GM23338 (cell line): ENCODE measurements at regions not wholly inside any gene's neighbourhood (a gene's known extent, or its start where the extent isn't known, plus 50 kb on each side); places are given as distances from the start of the nearest gene placed in this dataset.

Experiments used
- ATAC-seq: fragments of 200-7000 bp; cut with Tn5 transposase; 3 replicates; pipeline ENCODE4 v1.9.1; 2020
- DNase-seq: peaks from one replicate; pipeline ENCODE4 v3.0.0-alpha.2; 2015; ENCODE audit warnings: low spot score
- H2AFZ ChIP-seq: fragments of 200-600 bp; sonication (generic); 2 replicates; pipeline ENCODE4 v1.8.0; 2016; ENCODE audit warnings: antibody characterized with exemption, mild to moderate bottlenecking, moderate library complexity
- H3F3A ChIP-seq: fragments of 200-600 bp; sonication (generic); replicated peaks from 2 replicates; pipeline ENCODE4 v1.8.0; 2017; ENCODE audit warnings: antibody characterized with exemption, mixed run types, low read depth
- H3K27ac ChIP-seq: fragments of 200-600 bp; sonication (generic); 2 replicates; pipeline ENCODE4 v1.6.1; 2016; ENCODE audit warnings: low read depth
- H3K27me3 ChIP-seq: fragments of 200-600 bp; sonication (generic); 2 replicates; pipeline ENCODE4 v1.8.0; 2016; ENCODE audit warnings: mild to moderate bottlenecking, mixed run types, moderate library complexity; ENCODE audit not compliant: insufficient read depth
- H3K36me3 ChIP-seq: fragments of 200-600 bp; sonication (generic); 2 replicates; pipeline ENCODE4 v1.8.0; 2016; ENCODE audit warnings: mild to moderate bottlenecking; ENCODE audit not compliant: insufficient read depth
- H3K4me1 ChIP-seq: fragments of 200-600 bp; sonication (generic); 2 replicates; pipeline ENCODE4 v1.8.0; 2016; ENCODE audit warnings: mild to moderate bottlenecking, moderate library complexity; ENCODE audit not compliant: insufficient read depth
- H3K4me2 ChIP-seq: fragments of 200-600 bp; sonication (generic); 2 replicates; pipeline ENCODE4 v1.7.1; 2017; ENCODE audit warnings: mixed run types
- H3K4me3 ChIP-seq: fragments of 200-600 bp; sonication (generic); 2 replicates; pipeline ENCODE4 v1.6.1; 2016; ENCODE audit warnings: mixed run types
- H3K79me2 ChIP-seq: fragments of 200-600 bp; sonication (generic); replicated peaks from 2 replicates; pipeline ENCODE4 v1.8.0; 2017; ENCODE audit warnings: mild to moderate bottlenecking; ENCODE audit not compliant: insufficient read depth
- H3K9me2 ChIP-seq: fragments of 200-600 bp; sonication (generic); 2 replicates; pipeline ENCODE4 v1.8.0; 2017; ENCODE audit not compliant: insufficient read depth
- H4K20me1 ChIP-seq: fragments of 200-600 bp; sonication (generic); replicated peaks from 2 replicates; pipeline ENCODE4 v1.8.0; 2017; ENCODE audit warnings: mild to moderate bottlenecking; ENCODE audit not compliant: insufficient read depth
- H3K27ac Mint-ChIP-seq: 2 replicates; pipeline ENCODE4 v1.8.0; 2020; ENCODE audit warnings: inconsistent platforms, mild to moderate bottlenecking, moderate library complexity, mixed read lengths
- H3K27me3 Mint-ChIP-seq: 3 replicates; pipeline ENCODE4 v1.8.0; 2022; ENCODE audit warnings: low read depth, mild to moderate bottlenecking, moderate library complexity, mixed read lengths, inconsistent platforms; ENCODE audit not compliant: insufficient read depth, poor library complexity
- H3K36me3 Mint-ChIP-seq: 3 replicates; pipeline ENCODE4 v1.8.0; 2021; ENCODE audit warnings: low read depth, mild to moderate bottlenecking, inconsistent platforms, moderate library complexity, mixed read lengths
- H3K4me1 Mint-ChIP-seq: 3 replicates; pipeline ENCODE4 v1.8.0; 2020; ENCODE audit warnings: mild to moderate bottlenecking, inconsistent platforms, mixed read lengths
- H3K4me3 Mint-ChIP-seq: 3 replicates; pipeline ENCODE4 v1.8.0; 2021; ENCODE audit warnings: moderate library complexity, mild to moderate bottlenecking, inconsistent platforms, mixed read lengths
- H3K9me3 Mint-ChIP-seq: 3 replicates; pipeline ENCODE4 v1.8.0; 2020; ENCODE audit warnings: moderate library complexity, mild to moderate bottlenecking, inconsistent platforms, mixed read lengths
- EZH2 ChIP-seq: fragments of 200-600 bp; sonication (generic); IDR thresholded peaks from one replicate; pipeline ENCODE4 v1.8.0; 2017; ENCODE audit warnings: antibody characterized with exemption, mild to moderate bottlenecking, low read depth; ENCODE audit not compliant: unreplicated experiment
- EZH2phosphoT487 ChIP-seq: fragments of 200-600 bp; sonication (generic); IDR thresholded peaks from one replicate; pipeline ENCODE4 v1.8.1; 2018; ENCODE audit warnings: antibody characterized with exemption; ENCODE audit not compliant: unreplicated experiment
- JUNB ChIP-seq: IDR thresholded peaks from one replicate; pipeline ENCODE4 v1.6.1; 2016; ENCODE audit warnings: antibody characterized with exemption; ENCODE audit not compliant: unreplicated experiment
- NANOG ChIP-seq: IDR thresholded peaks from 2 replicates; pipeline ENCODE4 v1.6.1; 2016; ENCODE audit warnings: antibody characterized with exemption, borderline replicate concordance
- POLR2AphosphoS5 ChIP-seq: IDR thresholded peaks from 2 replicates; pipeline ENCODE4 v1.6.1; 2016; ENCODE audit warnings: antibody characterized with exemption, low read depth
- STAT1 ChIP-seq: IDR thresholded peaks from one replicate; pipeline ENCODE4 v1.6.1; 2016; ENCODE audit warnings: antibody characterized with exemption; ENCODE audit not compliant: unreplicated experiment
- ZNF114 ChIP-seq: fragments of 250-450 bp; sonication (Bioruptor Pico); IDR thresholded peaks from 2 replicates; pipeline ENCODE4 v1.5.0; 2020; ENCODE audit warnings: mild to moderate bottlenecking, moderate library complexity
- ZNF331 ChIP-seq: fragments of 250-450 bp; sonication (Bioruptor Pico); IDR thresholded peaks from 2 replicates; pipeline ENCODE4 v1.5.0; 2020; ENCODE audit warnings: low read depth, mild to moderate bottlenecking, moderate library complexity
- TF ChIP-seq, protein P1 (sequence below), 2 experiments: fragments of 200-600 bp in 1 of 2; sonication (generic) in 1 of 2; conservative IDR thresholded peaks; 2 replicates each; pipeline versions ENCODE4 v1.5.1 to v1.6.1; 2016 to 2017; ENCODE audit warnings: antibody characterized with exemption in 2 of 2, low read depth in 2 of 2, mild to moderate bottlenecking in 2 of 2, moderate library complexity in 1 of 2
- TF ChIP-seq, protein P2 (sequence below): IDR thresholded peaks from 2 replicates; pipeline ENCODE4 v1.6.1; 2016; ENCODE audit warnings: antibody characterized with exemption
- TF ChIP-seq, protein P3 (sequence below): fragments of 250-450 bp; sonication (Bioruptor Pico); IDR thresholded peaks from 2 replicates; pipeline ENCODE4 v1.5.0; 2020; ENCODE audit warnings: mild to moderate bottlenecking, moderate library complexity
- TF ChIP-seq, protein P4 (sequence below): IDR thresholded peaks from one replicate; pipeline ENCODE4 v1.6.1; 2018; ENCODE audit warnings: antibody characterized with exemption; ENCODE audit not compliant: unreplicated experiment

DNA sequence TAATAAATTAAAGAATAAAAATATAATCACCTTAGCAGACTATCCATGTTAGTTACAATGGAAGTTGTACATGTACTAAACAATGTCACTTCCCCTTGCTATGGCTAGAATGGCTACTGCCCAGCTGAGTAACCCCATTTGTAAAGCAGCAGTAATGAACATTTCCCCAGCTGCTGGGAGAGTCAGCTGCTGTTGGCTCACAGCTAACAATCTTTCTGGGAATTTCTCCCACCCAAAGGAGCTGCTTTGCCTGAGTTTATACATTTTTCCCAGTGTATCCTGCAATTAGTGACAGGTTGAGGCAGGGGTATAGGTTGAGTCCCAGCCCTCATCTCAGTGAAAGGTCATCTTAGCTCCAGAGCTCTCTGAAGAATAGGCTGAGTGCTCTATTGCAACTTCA, 665.6 kb upstream of the KLHL29 start:
- H3K27me3 ChIP-seq: no peaks in the 10 kb centered on the region
- H3K9me2 ChIP-seq: no peaks in the 10 kb centered on the region
- H3K36me3 Mint-ChIP-seq: peaks cover 11% of the 10 kb centered on the region; the same call in 2 of the 3 replicates
- H2AFZ ChIP-seq: no peak overlapping the region
- H3K4me1 ChIP-seq: no peaks in the 10 kb centered on the region
- no peak overlapping the region for H3K27ac ChIP-seq
- no peak overlapping the region for H3K4me3 ChIP-seq
- no peak for DNase-seq
- no peaks in the 10 kb centered on the region for H3K79me2 ChIP-seq
- H3K27me3 Mint-ChIP-seq: peaks cover 2% of the 10 kb centered on the region
- no peak overlapping the region for H3K27ac Mint-ChIP-seq
- H3K36me3 ChIP-seq: no peaks in the 10 kb centered on the region
- ATAC-seq: no peak
- no peak for TF ChIP-seq STAT1
- TF ChIP-seq, protein P1, sequence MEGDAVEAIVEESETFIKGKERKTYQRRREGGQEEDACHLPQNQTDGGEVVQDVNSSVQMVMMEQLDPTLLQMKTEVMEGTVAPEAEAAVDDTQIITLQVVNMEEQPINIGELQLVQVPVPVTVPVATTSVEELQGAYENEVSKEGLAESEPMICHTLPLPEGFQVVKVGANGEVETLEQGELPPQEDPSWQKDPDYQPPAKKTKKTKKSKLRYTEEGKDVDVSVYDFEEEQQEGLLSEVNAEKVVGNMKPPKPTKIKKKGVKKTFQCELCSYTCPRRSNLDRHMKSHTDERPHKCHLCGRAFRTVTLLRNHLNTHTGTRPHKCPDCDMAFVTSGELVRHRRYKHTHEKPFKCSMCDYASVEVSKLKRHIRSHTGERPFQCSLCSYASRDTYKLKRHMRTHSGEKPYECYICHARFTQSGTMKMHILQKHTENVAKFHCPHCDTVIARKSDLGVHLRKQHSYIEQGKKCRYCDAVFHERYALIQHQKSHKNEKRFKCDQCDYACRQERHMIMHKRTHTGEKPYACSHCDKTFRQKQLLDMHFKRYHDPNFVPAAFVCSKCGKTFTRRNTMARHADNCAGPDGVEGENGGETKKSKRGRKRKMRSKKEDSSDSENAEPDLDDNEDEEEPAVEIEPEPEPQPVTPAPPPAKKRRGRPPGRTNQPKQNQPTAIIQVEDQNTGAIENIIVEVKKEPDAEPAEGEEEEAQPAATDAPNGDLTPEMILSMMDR (conservative IDR thresholded peaks at IDR 0.05; ENCODE audit: low read depth in 2 of 2): no peak
- TF ChIP-seq NANOG: no peak
- TF ChIP-seq, protein P2, sequence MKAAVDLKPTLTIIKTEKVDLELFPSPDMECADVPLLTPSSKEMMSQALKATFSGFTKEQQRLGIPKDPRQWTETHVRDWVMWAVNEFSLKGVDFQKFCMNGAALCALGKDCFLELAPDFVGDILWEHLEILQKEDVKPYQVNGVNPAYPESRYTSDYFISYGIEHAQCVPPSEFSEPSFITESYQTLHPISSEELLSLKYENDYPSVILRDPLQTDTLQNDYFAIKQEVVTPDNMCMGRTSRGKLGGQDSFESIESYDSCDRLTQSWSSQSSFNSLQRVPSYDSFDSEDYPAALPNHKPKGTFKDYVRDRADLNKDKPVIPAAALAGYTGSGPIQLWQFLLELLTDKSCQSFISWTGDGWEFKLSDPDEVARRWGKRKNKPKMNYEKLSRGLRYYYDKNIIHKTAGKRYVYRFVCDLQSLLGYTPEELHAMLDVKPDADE: no peak
- TF ChIP-seq ZNF114 (CRISPR knock-in tag): no peak
- TF ChIP-seq, protein P3, sequence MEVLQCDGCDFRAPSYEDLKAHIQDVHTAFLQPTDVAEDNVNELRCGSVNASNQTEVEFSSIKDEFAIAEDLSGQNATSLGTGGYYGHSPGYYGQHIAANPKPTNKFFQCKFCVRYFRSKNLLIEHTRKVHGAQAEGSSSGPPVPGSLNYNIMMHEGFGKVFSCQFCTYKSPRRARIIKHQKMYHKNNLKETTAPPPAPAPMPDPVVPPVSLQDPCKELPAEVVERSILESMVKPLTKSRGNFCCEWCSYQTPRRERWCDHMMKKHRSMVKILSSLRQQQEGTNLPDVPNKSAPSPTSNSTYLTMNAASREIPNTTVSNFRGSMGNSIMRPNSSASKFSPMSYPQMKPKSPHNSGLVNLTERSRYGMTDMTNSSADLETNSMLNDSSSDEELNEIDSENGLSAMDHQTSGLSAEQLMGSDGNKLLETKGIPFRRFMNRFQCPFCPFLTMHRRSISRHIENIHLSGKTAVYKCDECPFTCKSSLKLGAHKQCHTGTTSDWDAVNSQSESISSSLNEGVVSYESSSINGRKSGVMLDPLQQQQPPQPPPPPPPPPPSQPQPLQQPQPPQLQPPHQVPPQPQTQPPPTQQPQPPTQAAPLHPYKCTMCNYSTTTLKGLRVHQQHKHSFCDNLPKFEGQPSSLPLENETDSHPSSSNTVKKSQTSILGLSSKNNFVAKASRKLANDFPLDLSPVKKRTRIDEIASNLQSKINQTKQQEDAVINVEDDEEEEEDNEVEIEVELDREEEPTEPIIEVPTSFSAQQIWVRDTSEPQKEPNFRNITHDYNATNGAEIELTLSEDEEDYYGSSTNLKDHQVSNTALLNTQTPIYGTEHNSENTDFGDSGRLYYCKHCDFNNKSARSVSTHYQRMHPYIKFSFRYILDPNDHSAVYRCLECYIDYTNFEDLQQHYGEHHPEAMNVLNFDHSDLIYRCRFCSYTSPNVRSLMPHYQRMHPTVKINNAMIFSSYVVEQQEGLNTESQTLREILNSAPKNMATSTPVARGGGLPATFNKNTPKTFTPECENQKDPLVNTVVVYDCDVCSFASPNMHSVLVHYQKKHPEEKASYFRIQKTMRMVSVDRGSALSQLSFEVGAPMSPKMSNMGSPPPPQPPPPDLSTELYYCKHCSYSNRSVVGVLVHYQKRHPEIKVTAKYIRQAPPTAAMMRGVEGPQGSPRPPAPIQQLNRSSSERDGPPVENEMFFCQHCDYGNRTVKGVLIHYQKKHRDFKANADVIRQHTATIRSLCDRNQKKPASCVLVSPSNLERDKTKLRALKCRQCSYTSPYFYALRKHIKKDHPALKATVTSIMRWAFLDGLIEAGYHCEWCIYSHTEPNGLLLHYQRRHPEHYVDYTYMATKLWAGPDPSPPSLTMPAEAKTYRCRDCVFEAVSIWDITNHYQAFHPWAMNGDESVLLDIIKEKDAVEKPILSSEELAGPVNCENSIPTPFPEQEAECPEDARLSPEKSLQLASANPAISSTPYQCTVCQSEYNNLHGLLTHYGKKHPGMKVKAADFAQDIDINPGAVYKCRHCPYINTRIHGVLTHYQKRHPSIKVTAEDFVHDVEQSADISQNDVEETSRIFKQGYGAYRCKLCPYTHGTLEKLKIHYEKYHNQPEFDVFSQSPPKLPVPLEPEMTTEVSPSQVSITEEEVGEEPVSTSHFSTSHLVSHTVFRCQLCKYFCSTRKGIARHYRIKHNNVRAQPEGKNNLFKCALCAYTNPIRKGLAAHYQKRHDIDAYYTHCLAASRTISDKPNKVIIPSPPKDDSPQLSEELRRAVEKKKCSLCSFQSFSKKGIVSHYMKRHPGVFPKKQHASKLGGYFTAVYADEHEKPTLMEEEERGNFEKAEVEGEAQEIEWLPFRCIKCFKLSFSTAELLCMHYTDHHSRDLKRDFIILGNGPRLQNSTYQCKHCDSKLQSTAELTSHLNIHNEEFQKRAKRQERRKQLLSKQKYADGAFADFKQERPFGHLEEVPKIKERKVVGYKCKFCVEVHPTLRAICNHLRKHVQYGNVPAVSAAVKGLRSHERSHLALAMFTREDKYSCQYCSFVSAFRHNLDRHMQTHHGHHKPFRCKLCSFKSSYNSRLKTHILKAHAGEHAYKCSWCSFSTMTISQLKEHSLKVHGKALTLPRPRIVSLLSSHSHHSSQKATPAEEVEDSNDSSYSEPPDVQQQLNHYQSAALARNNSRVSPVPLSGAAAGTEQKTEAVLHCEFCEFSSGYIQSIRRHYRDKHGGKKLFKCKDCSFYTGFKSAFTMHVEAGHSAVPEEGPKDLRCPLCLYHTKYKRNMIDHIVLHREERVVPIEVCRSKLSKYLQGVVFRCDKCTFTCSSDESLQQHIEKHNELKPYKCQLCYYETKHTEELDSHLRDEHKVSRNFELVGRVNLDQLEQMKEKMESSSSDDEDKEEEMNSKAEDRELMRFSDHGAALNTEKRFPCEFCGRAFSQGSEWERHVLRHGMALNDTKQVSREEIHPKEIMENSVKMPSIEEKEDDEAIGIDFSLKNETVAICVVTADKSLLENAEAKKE (CRISPR knock-in tag): no peak
- TF ChIP-seq JUNB: no peak
- no peak for TF ChIP-seq ZNF331
- no peak for TF ChIP-seq POLR2AphosphoS5
- TF ChIP-seq, protein P4, sequence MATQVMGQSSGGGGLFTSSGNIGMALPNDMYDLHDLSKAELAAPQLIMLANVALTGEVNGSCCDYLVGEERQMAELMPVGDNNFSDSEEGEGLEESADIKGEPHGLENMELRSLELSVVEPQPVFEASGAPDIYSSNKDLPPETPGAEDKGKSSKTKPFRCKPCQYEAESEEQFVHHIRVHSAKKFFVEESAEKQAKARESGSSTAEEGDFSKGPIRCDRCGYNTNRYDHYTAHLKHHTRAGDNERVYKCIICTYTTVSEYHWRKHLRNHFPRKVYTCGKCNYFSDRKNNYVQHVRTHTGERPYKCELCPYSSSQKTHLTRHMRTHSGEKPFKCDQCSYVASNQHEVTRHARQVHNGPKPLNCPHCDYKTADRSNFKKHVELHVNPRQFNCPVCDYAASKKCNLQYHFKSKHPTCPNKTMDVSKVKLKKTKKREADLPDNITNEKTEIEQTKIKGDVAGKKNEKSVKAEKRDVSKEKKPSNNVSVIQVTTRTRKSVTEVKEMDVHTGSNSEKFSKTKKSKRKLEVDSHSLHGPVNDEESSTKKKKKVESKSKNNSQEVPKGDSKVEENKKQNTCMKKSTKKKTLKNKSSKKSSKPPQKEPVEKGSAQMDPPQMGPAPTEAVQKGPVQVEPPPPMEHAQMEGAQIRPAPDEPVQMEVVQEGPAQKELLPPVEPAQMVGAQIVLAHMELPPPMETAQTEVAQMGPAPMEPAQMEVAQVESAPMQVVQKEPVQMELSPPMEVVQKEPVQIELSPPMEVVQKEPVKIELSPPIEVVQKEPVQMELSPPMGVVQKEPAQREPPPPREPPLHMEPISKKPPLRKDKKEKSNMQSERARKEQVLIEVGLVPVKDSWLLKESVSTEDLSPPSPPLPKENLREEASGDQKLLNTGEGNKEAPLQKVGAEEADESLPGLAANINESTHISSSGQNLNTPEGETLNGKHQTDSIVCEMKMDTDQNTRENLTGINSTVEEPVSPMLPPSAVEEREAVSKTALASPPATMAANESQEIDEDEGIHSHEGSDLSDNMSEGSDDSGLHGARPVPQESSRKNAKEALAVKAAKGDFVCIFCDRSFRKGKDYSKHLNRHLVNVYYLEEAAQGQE: no peak
- no peak for TF ChIP-seq EZH2phosphoT487
- no peak for TF ChIP-seq EZH2
- H3K4me2 ChIP-seq: no peak overlapping the region
- H3F3A ChIP-seq: no peaks in the 10 kb centered on the region
- H3K9me3 Mint-ChIP-seq: peaks cover 25% of the 10 kb centered on the region
- H4K20me1 ChIP-seq: no peaks in the 10 kb centered on the region
- no peaks in the 10 kb centered on the region for H3K4me1 Mint-ChIP-seq
- H3K4me3 Mint-ChIP-seq: no peak overlapping the region
